ENCODE measurements at regions not wholly inside any gene's neighbourhood (a gene's known extent, or its start where the extent isn't known, plus 50 kb on each side); places are given as distances from the start of the nearest gene placed in this dataset.

GRCh38 chr21:25461725-25462124 lies 145.6 kb downstream of the MRPL39 start (continued):
- TF ChIP-seq, protein P1, sequence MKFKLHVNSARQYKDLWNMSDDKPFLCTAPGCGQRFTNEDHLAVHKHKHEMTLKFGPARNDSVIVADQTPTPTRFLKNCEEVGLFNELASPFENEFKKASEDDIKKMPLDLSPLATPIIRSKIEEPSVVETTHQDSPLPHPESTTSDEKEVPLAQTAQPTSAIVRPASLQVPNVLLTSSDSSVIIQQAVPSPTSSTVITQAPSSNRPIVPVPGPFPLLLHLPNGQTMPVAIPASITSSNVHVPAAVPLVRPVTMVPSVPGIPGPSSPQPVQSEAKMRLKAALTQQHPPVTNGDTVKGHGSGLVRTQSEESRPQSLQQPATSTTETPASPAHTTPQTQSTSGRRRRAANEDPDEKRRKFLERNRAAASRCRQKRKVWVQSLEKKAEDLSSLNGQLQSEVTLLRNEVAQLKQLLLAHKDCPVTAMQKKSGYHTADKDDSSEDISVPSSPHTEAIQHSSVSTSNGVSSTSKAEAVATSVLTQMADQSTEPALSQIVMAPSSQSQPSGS (IDR thresholded peaks at IDR 0.05; ENCODE audit: low read length), result no peak
- TF ChIP-seq NRF1 (IDR thresholded peaks at IDR 0.05; ENCODE audit: low read depth, low read length) (no peak), POLR2A (IDR thresholded peaks at IDR 0.05; ENCODE audit: control extremely low read depth in 1 of 2, low read depth in 2 of 2, low read length in 2 of 2) (no peak), SP2 (IDR thresholded peaks at IDR 0.05; ENCODE audit: low read length) (no peak), TAF1 (IDR thresholded peaks at IDR 0.05; ENCODE audit: low read depth, low read length) (no peak), KDM5A (IDR thresholded peaks at IDR 0.05; ENCODE audit: low read length) (no peak), EZH2 (IDR thresholded peaks at IDR 0.05; ENCODE audit: low read depth, low read length, severe bottlenecking) (no peak), TCF12 (IDR thresholded peaks at IDR 0.05; ENCODE audit: low read depth, low read length) (no peak), JUND (IDR thresholded peaks at IDR 0.05; ENCODE audit: low read length) (no peak)
- TF ChIP-seq, protein P2, sequence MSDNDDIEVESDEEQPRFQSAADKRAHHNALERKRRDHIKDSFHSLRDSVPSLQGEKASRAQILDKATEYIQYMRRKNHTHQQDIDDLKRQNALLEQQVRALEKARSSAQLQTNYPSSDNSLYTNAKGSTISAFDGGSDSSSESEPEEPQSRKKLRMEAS (IDR thresholded peaks at IDR 0.05), result no peak
